H1 (cell line): ENCODE measurements at regions not wholly inside any gene's neighbourhood (a gene's known extent, or its start where the extent isn't known, plus 50 kb on each side); places are given as distances from the start of the nearest gene placed in this dataset.

Experiments
- CTCF ChIA-PET: fragments of 300-600 bp; sonication (Branson Sonifier 250); formaldehyde crosslinking; loops from one replicate; lab custom pipeline; 2021; ENCODE audit not compliant: partially characterized antibody; lab: Charles Lee
- POLR2A ChIA-PET: fragments of 300-600 bp; sonication (Branson Sonifier 250); formaldehyde crosslinking; loops from one replicate; lab custom pipeline; 2021; ENCODE audit warnings: inconsistent platforms; ENCODE audit not compliant: partially characterized antibody; lab: Charles Lee
- DNase-seq, 2 experiments: peaks; one replicate each; pipeline versions ENCODE4 v3.0.0 to v3.0.0-alpha.2; 2010 to 2022; ENCODE audit warnings: low spot score in 2 of 2, low read depth in 1 of 2, mixed read lengths in 1 of 2
- FAIRE-seq: peaks from 2 replicates; lab custom pipeline; 2011; peaks lifted over from hg19 to GRCh38; lab: Jason Lieb, UNC
- H2AFZ ChIP-seq: 2 replicates; pipeline ENCODE4 v1.8.1; 2012; ENCODE audit warnings: low read length, inconsistent platforms
- H2AK5ac ChIP-seq: 2 replicates; pipeline ENCODE4 v1.6.1; 2013; ENCODE audit warnings: low read depth, low read length
- H2BK120ac ChIP-seq: replicated peaks from 2 replicates; pipeline ENCODE3; 2013; ENCODE audit warnings: low read depth, low read length, inconsistent platforms
- H2BK12ac ChIP-seq: 2 replicates; pipeline ENCODE4 v1.6.1; 2013; ENCODE audit warnings: low read depth, low read length
- H2BK15ac ChIP-seq: 2 replicates; pipeline ENCODE4 v1.6.1; 2013; ENCODE audit warnings: low read length
- H2BK20ac ChIP-seq: 2 replicates; pipeline ENCODE4 v1.6.1; 2013; ENCODE audit warnings: low read length
- H2BK5ac ChIP-seq: 2 replicates; pipeline ENCODE4 v1.6.1; 2013; ENCODE audit warnings: low read depth, low read length
- H3K14ac ChIP-seq: 2 replicates; pipeline ENCODE4 v1.6.1; 2013; ENCODE audit warnings: inconsistent platforms; ENCODE audit not compliant: insufficient read length
- H3K18ac ChIP-seq: 2 replicates; pipeline ENCODE4 v1.6.1; 2013; ENCODE audit warnings: low read length; ENCODE audit errors: extremely low read depth
- H3K23ac ChIP-seq: 2 replicates; pipeline ENCODE4 v1.6.1; 2013; ENCODE audit warnings: inconsistent platforms; ENCODE audit not compliant: insufficient read length
- H3K23me2 ChIP-seq: 2 replicates; pipeline ENCODE4 v1.6.1; 2013; ENCODE audit warnings: low read depth, low read length
- H3K27ac ChIP-seq: 2 replicates; pipeline ENCODE4 v1.6.1; 2011; ENCODE audit warnings: low read depth, low read length, inconsistent platforms
- H3K27me3 ChIP-seq, 4 experiments: replicated peaks in 1 of 4; 1 replicate in 1 of 4; 2 replicates in 3 of 4; pipeline versions ENCODE4 v1.6.1 to v1.8.1; 2011 to 2013; ENCODE audit warnings: low read length in 3 of 4, mild to moderate bottlenecking in 3 of 4, inconsistent platforms in 2 of 4, mixed read lengths in 2 of 4, moderate library complexity in 1 of 4; ENCODE audit not compliant: control insufficient read depth in 3 of 4, insufficient read depth in 3 of 4; ENCODE audit errors: extremely low read depth in 1 of 4
- H3K36me3 ChIP-seq, 4 experiments: 2 replicates each; pipeline versions ENCODE4 v1.6.1 to v1.8.1; 2011 to 2013; ENCODE audit warnings: mild to moderate bottlenecking in 4 of 4, low read length in 3 of 4, moderate library complexity in 2 of 4, control low read depth in 1 of 4, inconsistent platforms in 1 of 4; ENCODE audit not compliant: insufficient read depth in 4 of 4, control insufficient read depth in 2 of 4
- H3K4ac ChIP-seq: replicated peaks from 2 replicates; pipeline ENCODE3; 2013; ENCODE audit warnings: low read length, low read depth, mixed read lengths, inconsistent platforms; ENCODE audit not compliant: insufficient read length
- H3K4me1 ChIP-seq, 4 experiments: replicated peaks in 1 of 4; 1 replicate in 1 of 4; 2 replicates in 3 of 4; pipeline versions ENCODE4 v1.6.1 to v1.8.1; 2011 to 2013; ENCODE audit warnings: low read length in 3 of 4, inconsistent platforms in 2 of 4, mixed read lengths in 1 of 4; ENCODE audit not compliant: insufficient read depth in 4 of 4, control insufficient read depth in 3 of 4
- H3K4me2 ChIP-seq, 2 experiments: 2 replicates each; pipeline versions ENCODE4 v1.6.1 to v1.8.1; 2011 to 2013; ENCODE audit warnings: low read depth in 2 of 2, low read length in 2 of 2, control low read depth in 1 of 2, inconsistent platforms in 1 of 2, mild to moderate bottlenecking in 1 of 2; ENCODE audit not compliant: insufficient read depth in 1 of 2
- H3K4me3 ChIP-seq, 4 experiments: fragments of 200-600, 300-600 bp in 1 of 4; sonication (generic), shearing (Covaris generic), sonication (Bioruptor Twin) in 1 of 4; 2 replicates each; pipeline versions ENCODE4 v1.5.1 to v1.8.1; 2011 to 2016; ENCODE audit warnings: low read length in 4 of 4, low read depth in 3 of 4, control low read depth in 2 of 4, inconsistent platforms in 2 of 4, mild to moderate bottlenecking in 2 of 4, mixed read lengths in 1 of 4, moderate library complexity in 1 of 4; ENCODE audit not compliant: insufficient read depth in 2 of 4; ENCODE audit errors: extremely low read depth in 1 of 4
- H3K56ac ChIP-seq: replicated peaks from 2 replicates; pipeline ENCODE3; 2013; ENCODE audit warnings: low read depth, mild to moderate bottlenecking, mixed read lengths, low read length, inconsistent platforms; ENCODE audit not compliant: insufficient read length
- H3K79me1 ChIP-seq: 2 replicates; pipeline ENCODE4 v1.6.1; 2013; ENCODE audit warnings: low read depth, low read length, control low read depth
- H3K79me2 ChIP-seq, 2 experiments: 2 replicates each; pipeline versions ENCODE4 v1.6.1 to v1.8.1; 2012 to 2013; ENCODE audit warnings: low read length in 2 of 2, mild to moderate bottlenecking in 2 of 2, inconsistent platforms in 1 of 2; ENCODE audit not compliant: insufficient read depth in 2 of 2, control insufficient read depth in 1 of 2
- H3K9ac ChIP-seq, 4 experiments: replicated peaks in 1 of 4; 1 replicate in 1 of 4; 2 replicates in 3 of 4; pipeline versions ENCODE4 v1.6.1 to v1.8.1; 2011 to 2013; ENCODE audit warnings: low read depth in 3 of 4, low read length in 3 of 4, control low read depth in 2 of 4, mild to moderate bottlenecking in 2 of 4, moderate library complexity in 2 of 4, inconsistent platforms in 1 of 4; ENCODE audit errors: extremely low read depth in 1 of 4
- H3K9me3 ChIP-seq, 2 experiments: 2 replicates each; pipeline versions ENCODE4 v1.6.1 to v1.8.1; 2012 to 2013; ENCODE audit warnings: mild to moderate bottlenecking in 2 of 2, moderate library complexity in 2 of 2, control low read depth in 1 of 2, inconsistent platforms in 1 of 2, low read depth in 1 of 2, low read length in 1 of 2, mixed read lengths in 1 of 2; ENCODE audit not compliant: insufficient read depth in 2 of 2
- H4K20me1 ChIP-seq, 2 experiments: replicated peaks in 1 of 2; 2 replicates each; pipeline versions ENCODE3 to v1.8.1; 2011 to 2013; ENCODE audit warnings: inconsistent platforms in 2 of 2, low read length in 2 of 2, mild to moderate bottlenecking in 1 of 2; ENCODE audit not compliant: insufficient read depth in 2 of 2, control insufficient read depth in 1 of 2
- H4K5ac ChIP-seq: 2 replicates; pipeline ENCODE4 v1.6.1; 2013; ENCODE audit warnings: low read length, low read depth, mixed read lengths, inconsistent platforms; ENCODE audit not compliant: insufficient read length
- H4K8ac ChIP-seq: 2 replicates; pipeline ENCODE4 v1.8.0; 2013; ENCODE audit warnings: mild to moderate bottlenecking, moderate library complexity, low read length, inconsistent platforms; ENCODE audit not compliant: insufficient read depth; ENCODE audit errors: extremely low read depth
- H4K91ac ChIP-seq: replicated peaks from 2 replicates; pipeline ENCODE3; 2013; ENCODE audit warnings: low read length, mixed read lengths, inconsistent platforms; ENCODE audit not compliant: insufficient read length
- BACH1 ChIP-seq: IDR thresholded peaks from 2 replicates; pipeline ENCODE4 v1.6.1; 2012; ENCODE audit warnings: low read length, improper control_type of control experiment
- EP300 ChIP-seq, 2 experiments: IDR thresholded peaks; 1 replicate in 1 of 2; 2 replicates in 1 of 2; pipeline ENCODE4 v1.6.1; 2011 to 2012; ENCODE audit warnings: low read depth in 2 of 2, low read length in 2 of 2, mild to moderate bottlenecking in 2 of 2, borderline replicate concordance in 1 of 2, inconsistent platforms in 1 of 2, moderate library complexity in 1 of 2
- JUN ChIP-seq: IDR thresholded peaks from 2 replicates; pipeline ENCODE4 v1.6.1; 2011; ENCODE audit warnings: low read depth, mild to moderate bottlenecking, improper control_type of control experiment, low read length
- JUND ChIP-seq: IDR thresholded peaks from 2 replicates; pipeline ENCODE4 v1.6.1; 2011; ENCODE audit warnings: mild to moderate bottlenecking, improper control_type of control experiment, low read length
- SIN3A ChIP-seq, 2 experiments: IDR thresholded peaks in 1 of 2; conservative IDR thresholded peaks in 1 of 2; 2 replicates each; pipeline ENCODE4 v1.6.1; 2011 to 2012; ENCODE audit warnings: low read length in 2 of 2, improper control_type of control experiment in 1 of 2, low read depth in 1 of 2, mild to moderate bottlenecking in 1 of 2
- SRF ChIP-seq: IDR thresholded peaks from 2 replicates; pipeline ENCODE4 v1.6.1; 2011; ENCODE audit warnings: mild to moderate bottlenecking, low read depth, low read length, moderate library complexity
- TAF7 ChIP-seq: optimal IDR thresholded peaks from 2 replicates; pipeline ENCODE3; 2011; ENCODE audit warnings: low read depth, mild to moderate bottlenecking, inconsistent platforms, low read length, moderate library complexity, borderline replicate concordance
- TEAD4 ChIP-seq: IDR thresholded peaks from 2 replicates; pipeline ENCODE4 v1.6.1; 2012; ENCODE audit warnings: low read depth, low read length, inconsistent platforms, mixed read lengths
- ZNF274 ChIP-seq: IDR thresholded peaks from 2 replicates; pipeline ENCODE4 v1.7.0; 2012; ENCODE audit warnings: low read length, borderline replicate concordance; ENCODE audit errors: extremely low read depth
- WGBS, 2 experiments: shearing (Covaris generic) in 1 of 2; methylation state at CpG; one replicate each; pipeline versions ENCODE4 v1.1.6 to v1.1.7; 2013 to 2015; ENCODE audit warnings: low lambda C conversion rate in 2 of 2, mixed read lengths in 2 of 2, inconsistent platforms in 1 of 2, low coverage in 1 of 2, missing lambda C conversion rate in 1 of 2; ENCODE audit not compliant: insufficient replicate concordance in 2 of 2, insufficient coverage in 1 of 2, insufficient read length in 1 of 2; ENCODE audit errors: extremely low coverage in 1 of 2, missing lambda C conversion rate in 1 of 2; 5-methylcytosine and 5-hydroxymethylcytosine counted together
- TF ChIP-seq, protein P1 (sequence below): IDR thresholded peaks from 2 replicates; pipeline ENCODE4 v1.6.1; 2011; ENCODE audit warnings: low read depth, mild to moderate bottlenecking, low read length; ENCODE audit not compliant: insufficient read depth
- TF ChIP-seq, protein P2 (sequence below), 3 experiments: IDR thresholded peaks; 1 replicate in 2 of 3; 2 replicates in 1 of 3; pipeline versions ENCODE4 v1.5.1 to v1.6.1; 2011; ENCODE audit warnings: low read length in 3 of 3, mild to moderate bottlenecking in 3 of 3, inconsistent platforms in 2 of 3, low read depth in 1 of 3, moderate library complexity in 1 of 3; ENCODE audit not compliant: insufficient read depth in 1 of 3; ENCODE audit errors: control extremely low read depth in 1 of 3

DNA sequence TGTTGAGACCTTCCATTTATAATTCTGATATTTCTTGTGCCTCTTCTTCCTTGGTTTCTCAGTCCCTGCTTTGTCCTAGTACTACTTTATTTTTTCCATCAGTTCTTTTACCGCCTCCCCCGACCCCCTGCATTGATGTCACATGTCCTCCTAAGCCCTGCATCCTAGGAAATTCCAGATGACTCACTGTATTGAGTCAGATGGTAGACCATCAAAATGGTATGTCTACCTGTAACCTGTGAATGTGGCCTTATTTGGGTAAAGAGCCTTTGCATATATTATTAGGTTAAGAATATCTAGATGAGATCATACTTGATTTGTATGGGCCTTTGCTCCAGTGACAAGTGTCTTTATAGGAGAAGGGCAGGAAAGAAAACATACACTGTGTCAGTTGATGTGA is 515.3 kb upstream of the CA10 start:
- CTCF ChIA-PET: no interaction called here
- no peak for TF ChIP-seq EP300 (IDR thresholded peaks at IDR 0.05; ENCODE audit: borderline replicate concordance in 1 of 2, low read depth in 2 of 2, low read length in 2 of 2)
- TF ChIP-seq ZNF274: no peak
- TF ChIP-seq TEAD4: no peak
- TF ChIP-seq JUN: no peak
- TF ChIP-seq SRF: 0 out of 2 replicates have a peak, but pooled peaks have one; percentile 4
- TF ChIP-seq, protein P1, sequence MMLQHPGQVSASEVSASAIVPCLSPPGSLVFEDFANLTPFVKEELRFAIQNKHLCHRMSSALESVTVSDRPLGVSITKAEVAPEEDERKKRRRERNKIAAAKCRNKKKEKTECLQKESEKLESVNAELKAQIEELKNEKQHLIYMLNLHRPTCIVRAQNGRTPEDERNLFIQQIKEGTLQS: no peak
- TF ChIP-seq, protein P2, sequence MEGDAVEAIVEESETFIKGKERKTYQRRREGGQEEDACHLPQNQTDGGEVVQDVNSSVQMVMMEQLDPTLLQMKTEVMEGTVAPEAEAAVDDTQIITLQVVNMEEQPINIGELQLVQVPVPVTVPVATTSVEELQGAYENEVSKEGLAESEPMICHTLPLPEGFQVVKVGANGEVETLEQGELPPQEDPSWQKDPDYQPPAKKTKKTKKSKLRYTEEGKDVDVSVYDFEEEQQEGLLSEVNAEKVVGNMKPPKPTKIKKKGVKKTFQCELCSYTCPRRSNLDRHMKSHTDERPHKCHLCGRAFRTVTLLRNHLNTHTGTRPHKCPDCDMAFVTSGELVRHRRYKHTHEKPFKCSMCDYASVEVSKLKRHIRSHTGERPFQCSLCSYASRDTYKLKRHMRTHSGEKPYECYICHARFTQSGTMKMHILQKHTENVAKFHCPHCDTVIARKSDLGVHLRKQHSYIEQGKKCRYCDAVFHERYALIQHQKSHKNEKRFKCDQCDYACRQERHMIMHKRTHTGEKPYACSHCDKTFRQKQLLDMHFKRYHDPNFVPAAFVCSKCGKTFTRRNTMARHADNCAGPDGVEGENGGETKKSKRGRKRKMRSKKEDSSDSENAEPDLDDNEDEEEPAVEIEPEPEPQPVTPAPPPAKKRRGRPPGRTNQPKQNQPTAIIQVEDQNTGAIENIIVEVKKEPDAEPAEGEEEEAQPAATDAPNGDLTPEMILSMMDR (IDR thresholded peaks at IDR 0.05; ENCODE audit: control extremely low read depth in 1 of 3, insufficient read depth in 1 of 3, low read depth in 1 of 3, low read length in 3 of 3): no peak
- TF ChIP-seq BACH1: no peak
- TF ChIP-seq TAF7: no peak
- no peak for TF ChIP-seq SIN3A (conservative IDR thresholded peaks at IDR 0.05 in 1 of 2, IDR thresholded peaks at IDR 0.05 in 1 of 2; ENCODE audit: low read depth in 1 of 2, low read length in 2 of 2)
- TF ChIP-seq JUND: 0 out of 2 replicates have a peak, but pooled peaks have one; percentile 29

More for the DNA sequence above, 515.3 kb upstream of the CA10 start:
- Histone ChIP-seq H2BK120ac (no peak overlapping the region), H2BK5ac (no peak overlapping the region), H3K36me3 (no peaks in the 10 kb centered on the region), H3K56ac (no peak overlapping the region), H3K18ac (no peak overlapping the region), H4K20me1 (no peaks in the 10 kb centered on the region), H3K79me2 (no peaks in the 10 kb centered on the region), H3K79me1 (no peaks in the 10 kb centered on the region), H2BK15ac (no peak overlapping the region), H3K9me3 (peaks cover 0 to 3% of the 10 kb centered on the region in 2 experiments; a peak in 1 of 4 replicates), H4K91ac (no peak overlapping the region), H3K4me1 (no peaks in the 10 kb centered on the region), H2BK12ac (no peak overlapping the region), H3K14ac (no peak overlapping the region), H2AFZ (no peak overlapping the region), H2AK5ac (no peak overlapping the region), H4K5ac (no peak overlapping the region), H3K4me2 (no peak overlapping the region), H3K4me3 (no peak overlapping the region), H4K8ac (no peak overlapping the region), H2BK20ac (no peak overlapping the region), H3K23ac (no peak overlapping the region), H3K27me3 (no peaks in the 10 kb centered on the region), H3K4ac (no peak overlapping the region), H3K27ac (no peak overlapping the region), H3K9ac (no peak overlapping the region), H3K23me2 (no peaks in the 10 kb centered on the region)
- POLR2A ChIA-PET: no interaction called here
- FAIRE-seq: no peak
- 97% methylated on average over 2 of the region's 2 CpGs; no CpG with 5 or more reads in 1 of the 2 experiments for WGBS, 2 experiments
- DNase-seq: no peak
